ENCODE measurements at regions not wholly inside any gene's neighbourhood (a gene's known extent, or its start where the extent isn't known, plus 50 kb on each side); places are given as distances from the start of the nearest gene placed in this dataset.
A peak's percentile ranks its signal among the peaks of the same experiment; 100 is the strongest.
"Not testable (repeated sequence)": the region's sequence is repeated elsewhere in the genome, so short reads cannot be mapped to it uniquely, and the experiment has no call there.

DNA sequence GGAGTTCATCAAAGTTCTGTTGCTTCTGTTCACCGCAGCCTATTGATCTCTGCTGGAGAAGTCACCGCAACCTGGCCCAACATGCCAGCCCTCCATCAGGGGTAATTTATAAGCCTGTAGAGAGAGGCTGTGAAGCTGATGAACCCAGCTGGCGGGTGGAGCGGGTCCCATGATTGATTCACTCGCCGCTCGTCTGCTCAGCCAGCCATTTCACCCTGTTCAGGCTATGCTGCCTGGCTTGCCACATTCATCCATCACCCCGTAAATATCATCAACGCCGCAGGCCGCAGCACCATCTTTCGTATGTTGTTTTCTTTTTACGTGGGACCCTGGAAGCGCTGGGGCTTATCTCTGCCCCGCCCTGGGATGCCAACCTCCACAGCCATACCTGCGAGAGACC lies 116.7 kb upstream of the OPCML start:
- TF ChIP-seq, protein P1, sequence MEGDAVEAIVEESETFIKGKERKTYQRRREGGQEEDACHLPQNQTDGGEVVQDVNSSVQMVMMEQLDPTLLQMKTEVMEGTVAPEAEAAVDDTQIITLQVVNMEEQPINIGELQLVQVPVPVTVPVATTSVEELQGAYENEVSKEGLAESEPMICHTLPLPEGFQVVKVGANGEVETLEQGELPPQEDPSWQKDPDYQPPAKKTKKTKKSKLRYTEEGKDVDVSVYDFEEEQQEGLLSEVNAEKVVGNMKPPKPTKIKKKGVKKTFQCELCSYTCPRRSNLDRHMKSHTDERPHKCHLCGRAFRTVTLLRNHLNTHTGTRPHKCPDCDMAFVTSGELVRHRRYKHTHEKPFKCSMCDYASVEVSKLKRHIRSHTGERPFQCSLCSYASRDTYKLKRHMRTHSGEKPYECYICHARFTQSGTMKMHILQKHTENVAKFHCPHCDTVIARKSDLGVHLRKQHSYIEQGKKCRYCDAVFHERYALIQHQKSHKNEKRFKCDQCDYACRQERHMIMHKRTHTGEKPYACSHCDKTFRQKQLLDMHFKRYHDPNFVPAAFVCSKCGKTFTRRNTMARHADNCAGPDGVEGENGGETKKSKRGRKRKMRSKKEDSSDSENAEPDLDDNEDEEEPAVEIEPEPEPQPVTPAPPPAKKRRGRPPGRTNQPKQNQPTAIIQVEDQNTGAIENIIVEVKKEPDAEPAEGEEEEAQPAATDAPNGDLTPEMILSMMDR (conservative IDR thresholded peaks at IDR 0.05), result no peak
- H3K27ac ChIP-seq, result no peak overlapping the region

DNA sequence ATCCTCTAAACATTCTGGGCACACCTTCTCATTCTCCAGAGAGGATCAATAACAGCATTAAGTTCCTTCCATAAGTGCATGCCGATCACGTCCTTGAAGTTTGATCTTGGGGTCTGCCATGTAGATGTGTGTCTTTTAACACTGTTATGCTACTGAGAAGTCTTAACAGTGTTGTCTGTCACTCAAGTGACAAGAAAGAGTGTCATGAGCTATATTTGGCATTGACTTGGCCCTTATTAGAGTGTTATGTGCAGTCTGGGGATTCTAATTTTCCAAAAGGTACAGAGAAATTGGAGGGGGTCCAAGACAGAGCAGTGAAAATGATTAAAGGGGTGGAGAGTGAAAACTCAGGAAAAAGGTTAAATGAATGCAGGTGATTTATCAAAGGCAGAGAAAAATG lies 107.1 kb upstream of the OPCML start:
- TF ChIP-seq, protein P1 (conservative IDR thresholded peaks at IDR 0.05), result no peak
- H3K27ac ChIP-seq, result no peak overlapping the region

DNA sequence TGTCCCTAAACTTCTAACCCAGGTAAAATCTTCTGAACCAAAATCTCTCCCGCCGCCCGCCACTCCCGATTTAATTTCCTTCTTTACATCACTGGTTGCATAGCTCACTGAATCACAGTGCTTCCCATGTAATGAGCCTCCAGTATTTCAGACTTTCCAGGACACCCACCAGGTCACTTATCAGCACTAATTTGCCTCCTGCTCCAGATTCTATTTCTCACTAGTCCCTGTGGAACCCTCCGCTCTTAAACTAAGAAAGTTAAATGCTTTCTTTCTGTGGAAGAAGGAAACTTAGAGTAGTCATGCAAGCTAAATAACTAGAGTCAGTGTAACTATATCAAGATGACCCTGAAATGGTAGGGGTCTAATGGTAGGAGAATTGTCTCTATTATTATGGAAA lies 106.6 kb upstream of the OPCML start:
- TF ChIP-seq, protein P1 (conservative IDR thresholded peaks at IDR 0.05), result no peak
- H3K27ac ChIP-seq, result no peak overlapping the region

DNA sequence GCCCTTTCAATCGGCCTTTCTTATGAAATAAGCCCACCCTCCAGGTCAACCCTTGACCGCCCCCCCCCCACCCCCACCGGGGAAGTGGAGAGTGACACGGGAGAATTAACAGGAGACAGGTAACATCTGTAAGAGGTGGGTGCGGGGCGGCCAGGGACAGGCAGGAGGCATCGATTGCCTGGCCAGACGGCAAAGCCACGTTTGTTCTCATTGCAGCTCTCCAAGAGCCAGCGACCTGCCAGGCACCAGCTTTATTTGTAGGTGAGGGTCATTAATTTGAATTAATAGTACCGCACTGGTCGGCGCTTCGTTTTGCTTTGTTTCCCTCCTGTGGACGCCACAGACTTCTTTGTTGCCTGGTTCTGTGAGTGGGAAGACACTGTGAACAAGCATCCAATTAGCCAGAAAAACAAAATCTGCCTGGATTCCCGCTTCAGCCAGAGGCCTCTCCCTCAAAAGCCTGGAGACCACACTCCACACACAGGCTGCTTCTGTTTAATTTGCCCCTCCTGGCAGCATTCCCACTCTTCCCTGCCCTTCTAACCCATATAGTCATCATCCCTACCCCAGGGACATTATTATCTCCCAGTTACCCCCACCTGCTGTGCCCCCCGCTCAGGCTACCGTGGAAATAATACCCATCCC lies 104.5 kb upstream of the OPCML start:
- TF ChIP-seq, protein P1 (conservative IDR thresholded peaks at IDR 0.05), result no peak
- no peak overlapping the region for H3K27ac ChIP-seq

DNA sequence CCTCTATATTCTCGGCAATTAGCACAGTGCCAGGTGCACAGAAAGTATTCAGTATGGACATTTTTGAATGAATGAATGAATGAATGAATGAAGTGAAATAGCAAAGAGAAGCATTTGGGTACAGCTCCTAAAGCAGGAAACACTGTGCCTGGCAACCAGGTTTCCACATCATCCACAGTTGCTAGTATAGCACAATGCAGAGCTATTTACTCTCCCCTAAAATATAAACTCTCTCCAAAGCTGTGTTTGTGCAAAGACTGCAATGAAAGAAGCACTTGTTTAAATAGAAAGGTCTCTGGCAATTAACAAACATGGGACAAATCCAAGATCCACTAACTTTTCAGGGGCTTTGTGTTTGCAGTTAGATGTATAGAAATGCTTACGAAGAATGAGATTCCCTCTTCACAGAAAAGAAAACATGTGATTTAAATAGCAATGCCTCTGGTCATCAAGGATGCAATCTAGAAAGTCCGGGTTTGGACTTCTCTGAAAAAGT lies 103.0 kb upstream of the OPCML start:
- no peak overlapping the region for H3K27ac ChIP-seq
- TF ChIP-seq, protein P1 (conservative IDR thresholded peaks at IDR 0.05), result no peak

DNA sequence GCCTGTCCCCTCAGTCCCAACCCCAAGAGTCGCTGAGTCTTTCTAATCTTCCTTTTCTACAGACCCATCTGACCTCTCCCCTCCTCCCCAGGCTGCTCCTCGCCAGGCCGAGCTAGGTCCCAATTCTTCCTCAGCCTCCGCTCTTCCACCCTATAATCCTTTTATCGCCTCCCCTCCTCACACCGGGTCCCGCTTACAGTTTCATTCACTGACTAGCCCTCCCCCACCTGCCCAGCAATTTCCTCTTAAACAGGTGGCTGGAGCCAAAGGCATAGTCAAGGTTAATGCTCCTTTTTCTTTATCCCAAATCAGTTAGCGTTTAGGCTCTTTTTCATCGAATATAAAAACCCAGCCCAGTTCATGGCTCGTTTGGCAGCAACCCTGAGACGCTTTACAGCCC lies 96.1 kb upstream of the OPCML start:
- not testable (repeated sequence) for H3K27ac ChIP-seq

DNA sequence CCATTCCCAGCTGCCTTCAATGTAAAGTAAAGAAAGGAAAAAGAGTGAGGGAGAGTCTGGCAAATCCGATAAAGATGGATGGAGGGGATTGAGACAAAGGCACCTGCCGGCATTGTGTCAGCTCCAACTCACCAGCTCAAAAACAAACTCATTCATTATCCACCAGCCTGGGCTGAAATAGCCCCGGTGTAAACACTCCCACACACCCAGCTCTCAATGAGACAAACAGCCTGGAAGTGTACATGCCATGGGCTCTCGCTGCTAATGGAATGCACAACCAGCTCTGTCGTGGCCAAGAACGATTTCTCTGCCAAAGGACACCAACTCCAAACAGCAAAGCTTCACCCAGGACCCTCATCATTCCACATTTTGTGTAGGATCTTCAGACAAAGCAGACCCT lies 89.3 kb upstream of the OPCML start:
- TF ChIP-seq, protein P1 (conservative IDR thresholded peaks at IDR 0.05), result no peak
- H3K27ac ChIP-seq, result no peak overlapping the region

DNA sequence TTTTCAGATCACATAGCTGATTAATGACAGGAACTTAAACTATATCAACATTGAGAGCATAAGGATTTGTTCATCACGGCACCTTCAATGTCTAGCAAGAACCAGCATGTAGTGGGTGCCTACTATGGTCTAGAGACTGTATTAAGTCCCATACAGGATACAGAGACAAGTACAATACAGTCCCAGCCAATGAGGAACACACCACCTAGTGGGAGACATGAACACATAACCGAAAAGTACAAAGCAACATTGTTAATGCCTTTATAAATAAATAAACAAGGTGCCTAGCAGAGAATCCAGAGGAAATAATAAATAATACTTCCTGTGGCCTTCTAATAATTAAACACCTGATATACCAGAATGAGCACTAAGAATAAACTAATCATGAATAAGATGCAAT lies 87.7 kb upstream of the OPCML start:
- H3K27ac ChIP-seq, result no peak overlapping the region
- TF ChIP-seq, protein P1 (conservative IDR thresholded peaks at IDR 0.05), result peak; percentile 76
